HK-2 (cell line): ENCODE measurements at regions not wholly inside any gene's neighbourhood (a gene's known extent, or its start where the extent isn't known, plus 50 kb on each side); places are given as distances from the start of the nearest gene placed in this dataset.

Source experiments
- DNase-seq: peaks from one replicate; pipeline ENCODE4 v3.0.0-alpha.2; 2018; ENCODE audit not compliant: unreplicated experiment

DNA sequence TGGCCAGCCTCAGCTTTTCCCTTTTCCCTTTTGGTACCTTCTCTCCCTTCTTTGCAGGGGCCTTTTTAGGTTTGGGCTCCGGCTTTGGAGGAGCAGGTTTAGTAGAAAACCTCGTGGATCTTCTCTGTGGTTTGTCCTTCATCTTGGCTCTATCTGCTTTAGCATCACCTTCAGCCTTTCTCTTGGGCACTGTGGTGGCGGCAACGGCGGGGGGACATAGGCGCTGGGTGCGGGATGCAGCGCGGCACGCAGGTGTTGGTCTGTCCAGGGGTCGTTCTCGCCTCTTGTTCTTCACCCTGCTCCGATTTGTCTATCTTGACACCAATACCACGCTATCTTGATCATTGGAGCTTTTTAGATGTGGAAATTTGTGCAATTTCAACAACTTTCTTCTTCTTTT, 64.5 kb upstream of the SMAD3 start:
- no peak for DNase-seq

DNA sequence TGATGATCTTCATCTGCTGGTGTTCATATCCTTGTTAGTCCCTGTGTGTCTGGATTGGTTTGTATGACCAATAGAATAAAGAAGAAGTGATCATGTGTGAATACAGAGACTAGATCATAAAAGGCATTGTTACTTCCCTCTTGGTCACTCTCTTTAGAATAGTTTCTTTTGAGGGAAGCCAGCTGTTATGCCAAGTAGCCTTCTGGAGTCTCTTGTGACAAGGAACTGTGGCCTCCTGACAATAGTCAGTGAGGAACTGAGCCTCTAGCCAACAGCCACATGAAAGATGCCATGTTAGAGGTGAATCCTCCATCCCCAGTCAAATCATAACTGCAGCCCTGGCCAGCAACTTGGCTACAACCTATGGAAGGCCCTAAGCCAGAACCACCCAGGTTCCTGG, 63.0 kb upstream of the SMAD3 start:
- DNase-seq, result no peak

DNA sequence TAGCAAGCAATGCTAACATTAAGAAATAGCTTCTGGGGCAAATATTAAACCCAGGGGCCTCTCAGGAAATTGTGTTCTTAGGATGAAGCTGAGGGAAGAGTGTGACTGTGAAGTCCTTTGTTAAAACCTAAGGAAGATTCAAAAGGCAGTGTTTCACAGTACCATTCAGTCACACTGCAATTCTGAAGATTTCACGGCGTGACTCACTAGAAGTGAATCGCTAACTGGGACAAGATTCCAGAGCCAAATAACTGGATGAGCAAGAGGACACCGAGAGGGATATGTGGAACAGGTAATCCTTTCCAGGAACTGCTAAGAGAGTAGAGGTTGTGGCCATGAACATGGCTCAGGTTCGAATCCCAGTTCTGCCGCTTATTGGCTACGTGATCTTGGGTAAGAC, 61.8 kb upstream of the SMAD3 start:
- peak; percentile 15 for DNase-seq

DNA sequence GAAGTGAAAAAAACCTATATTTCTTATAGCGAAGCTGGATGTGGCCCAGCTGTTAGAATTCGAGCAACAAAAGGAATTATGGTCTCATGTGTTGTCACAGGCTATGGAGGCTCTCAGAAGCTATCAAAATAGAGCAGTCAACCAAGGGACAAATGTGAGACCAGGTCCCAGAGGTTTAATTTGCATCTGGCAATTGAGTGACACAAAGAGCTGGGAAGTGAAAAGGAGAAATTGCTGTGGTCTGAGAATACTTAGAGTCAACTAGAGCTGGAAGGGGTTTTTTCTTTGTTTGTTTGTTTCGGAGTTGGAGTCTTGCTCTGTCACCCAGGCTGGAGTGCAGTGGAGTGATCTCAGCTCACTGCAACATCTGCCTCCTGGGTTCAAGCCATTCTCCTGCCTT, 61.3 kb upstream of the SMAD3 start:
- no peak for DNase-seq

DNA sequence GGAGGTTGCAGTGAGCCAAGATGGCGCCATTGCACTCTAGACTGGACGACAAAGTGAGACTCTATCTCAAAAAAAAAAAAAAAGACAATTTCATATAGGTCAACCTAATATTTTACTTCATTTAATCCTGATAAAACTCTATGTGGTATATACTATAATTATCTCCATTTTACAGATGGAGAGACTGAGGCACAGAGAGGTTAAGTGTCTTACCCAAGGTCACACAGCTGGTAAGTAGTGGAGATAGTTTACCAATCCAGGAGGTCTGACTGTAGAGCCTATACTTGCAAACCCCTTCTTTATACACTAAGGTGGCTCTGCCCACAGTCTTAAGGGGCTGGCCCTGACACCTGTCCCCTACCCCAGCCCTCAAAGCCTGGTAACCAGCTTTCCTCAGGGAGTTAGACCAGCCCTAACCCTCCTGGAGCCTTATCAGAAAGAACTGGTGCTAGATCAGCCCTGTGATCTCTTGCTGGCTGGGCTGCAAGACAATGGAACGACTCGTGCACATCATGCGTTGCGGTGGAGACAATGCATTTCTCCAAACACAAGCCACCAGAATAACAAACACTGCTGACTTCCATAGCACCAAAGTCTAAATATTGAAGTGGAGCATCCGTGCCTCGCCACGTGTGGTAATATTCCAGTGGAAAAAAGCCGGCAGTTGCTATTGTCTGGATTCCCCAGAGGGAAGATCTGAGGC, 60.0 kb upstream of the SMAD3 start:
- DNase-seq, result no peak

DNA sequence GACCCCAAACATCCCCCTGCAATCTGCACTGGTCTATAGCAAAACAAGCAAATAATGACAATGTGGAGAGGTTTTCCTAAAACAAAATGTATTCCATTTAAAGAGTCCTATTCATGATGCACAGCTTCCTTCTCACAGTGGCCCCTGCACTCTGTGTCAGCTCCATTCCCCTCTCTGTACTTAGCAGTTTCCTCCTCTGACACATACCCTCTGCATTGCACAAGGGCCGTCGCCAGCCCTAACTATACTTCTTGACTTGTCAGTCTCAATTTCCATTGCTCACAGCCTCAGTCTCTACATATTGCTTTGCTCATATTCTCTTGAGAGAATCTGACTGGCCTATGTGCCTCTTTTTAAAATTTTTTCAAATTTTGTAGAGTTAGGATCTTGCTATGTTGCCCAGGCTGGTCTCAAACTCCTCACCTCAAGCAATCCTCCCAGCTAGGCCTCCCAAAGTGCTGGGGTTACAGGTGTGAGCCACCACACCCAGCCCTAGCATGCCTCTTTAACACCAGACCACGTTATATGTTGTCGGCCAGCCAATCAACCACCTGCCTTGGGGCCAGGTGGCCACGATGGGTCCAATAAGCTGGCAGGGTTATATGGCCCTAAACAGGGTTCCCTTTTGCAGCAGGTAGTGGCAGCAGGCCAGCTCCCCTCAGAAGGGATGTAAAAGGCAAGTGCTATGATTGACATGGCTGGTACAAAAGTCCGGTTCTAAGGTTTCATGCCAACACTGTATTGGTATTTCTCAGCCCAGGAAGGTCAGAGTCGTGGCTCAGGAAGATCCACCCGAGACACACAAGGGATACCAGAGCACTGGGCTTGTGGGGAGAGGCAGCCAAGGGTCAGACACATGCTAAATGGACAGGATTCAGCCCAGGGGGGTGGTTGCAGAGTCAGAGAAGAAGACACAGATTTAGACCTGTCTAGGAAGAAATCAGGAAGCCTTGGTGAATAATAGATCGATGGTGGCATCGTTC, 59.0 kb upstream of the SMAD3 start:
- DNase-seq, result no peak

DNA sequence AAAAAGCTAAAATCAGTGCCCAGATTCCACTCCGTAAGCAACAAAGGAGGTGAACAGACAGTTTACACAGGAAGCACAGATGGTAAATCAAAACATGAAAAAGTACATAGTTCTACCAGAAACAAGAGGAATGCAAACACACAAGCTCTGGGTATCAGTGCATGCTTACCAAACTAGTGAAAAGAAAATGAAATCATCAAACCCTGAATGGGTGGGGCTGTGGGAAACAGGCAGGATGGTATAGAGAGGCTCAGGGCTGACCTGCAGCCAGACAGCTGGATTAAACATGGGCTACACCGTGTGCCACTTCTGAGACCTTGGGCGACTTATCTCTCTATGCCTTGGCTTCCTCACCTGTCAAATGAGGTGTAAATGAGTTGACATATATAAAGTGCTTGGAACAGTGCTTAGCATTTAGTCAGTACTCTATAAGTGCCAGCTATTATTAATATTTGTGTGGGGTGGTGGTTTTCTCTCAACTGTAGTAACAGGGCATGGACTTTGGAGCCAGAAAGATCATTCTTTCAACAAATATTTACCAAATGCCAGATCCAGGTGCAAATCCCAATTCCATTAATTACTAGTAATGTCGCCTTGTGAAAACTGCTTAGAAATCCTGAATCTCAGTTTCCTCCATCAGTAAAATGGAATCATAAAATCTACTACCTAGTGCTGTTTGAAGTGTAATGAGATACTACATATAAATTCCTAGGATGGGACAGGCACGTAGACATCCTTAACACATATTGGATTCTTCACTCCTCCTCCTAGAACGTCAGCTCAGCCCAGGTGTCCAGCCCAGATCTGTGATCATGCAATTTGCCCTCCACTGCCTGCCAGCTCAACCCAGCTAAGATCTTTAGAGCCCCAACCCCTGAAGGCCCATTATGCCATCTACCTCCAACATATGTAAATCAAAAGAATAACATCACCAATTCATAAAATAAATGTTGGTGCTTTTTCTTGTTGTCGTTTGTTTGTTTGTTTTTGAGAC, 55.5 kb upstream of the SMAD3 start:
- DNase-seq, result no peak

DNA sequence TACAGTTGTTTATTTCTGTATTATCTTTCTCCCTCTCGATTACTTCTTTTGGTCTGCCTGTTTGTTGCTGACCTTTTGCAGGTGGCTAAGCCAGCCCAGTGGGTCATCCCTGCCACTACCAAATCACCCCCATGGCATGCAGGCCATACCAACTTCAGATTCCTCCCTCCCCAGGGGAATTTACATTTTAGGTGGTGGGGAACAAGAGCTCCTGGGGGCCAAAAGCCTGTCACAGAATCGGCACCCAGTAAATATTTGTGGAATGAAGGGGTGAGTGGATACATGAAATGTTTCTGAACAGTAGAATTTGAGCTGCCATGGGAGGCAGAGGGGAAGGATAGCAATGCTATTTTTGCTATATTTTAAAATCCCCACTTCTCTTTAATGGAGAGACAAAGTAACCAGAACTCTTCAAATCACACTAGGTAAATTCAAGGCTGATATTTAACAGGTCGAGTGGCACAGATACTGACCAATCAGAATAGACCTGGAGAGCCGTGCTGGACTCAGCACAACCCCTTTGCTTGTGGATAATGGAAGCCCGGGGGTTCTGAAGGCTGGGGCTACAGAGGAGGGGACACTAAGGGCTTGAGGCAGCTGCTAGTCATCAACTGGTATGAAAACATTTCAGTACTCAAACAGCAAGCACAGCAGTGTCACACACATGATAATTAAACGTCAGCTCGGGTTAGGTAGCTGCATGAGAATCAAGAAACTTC, 54.3 kb upstream of the SMAD3 start:
- no peak for DNase-seq

DNA sequence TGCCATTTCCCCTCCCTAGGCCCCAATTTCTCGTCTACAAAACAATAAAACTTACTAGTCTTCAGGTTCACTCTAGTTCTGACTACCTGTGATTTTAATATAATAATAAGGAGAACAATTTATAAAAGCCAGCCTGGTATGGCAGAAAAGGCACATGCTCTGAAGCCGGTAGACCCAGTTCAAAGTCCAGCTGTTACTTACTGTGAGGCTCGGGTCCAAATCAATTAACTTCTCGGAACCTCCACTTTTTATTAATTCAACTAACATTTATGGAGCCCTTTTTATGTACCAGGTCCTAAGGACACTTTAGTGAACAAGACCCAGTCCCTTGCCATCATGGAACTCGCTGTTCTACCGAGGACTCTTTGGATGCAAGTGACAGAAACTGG, 53.8 kb upstream of the SMAD3 start:
- DNase-seq, result no peak

DNA sequence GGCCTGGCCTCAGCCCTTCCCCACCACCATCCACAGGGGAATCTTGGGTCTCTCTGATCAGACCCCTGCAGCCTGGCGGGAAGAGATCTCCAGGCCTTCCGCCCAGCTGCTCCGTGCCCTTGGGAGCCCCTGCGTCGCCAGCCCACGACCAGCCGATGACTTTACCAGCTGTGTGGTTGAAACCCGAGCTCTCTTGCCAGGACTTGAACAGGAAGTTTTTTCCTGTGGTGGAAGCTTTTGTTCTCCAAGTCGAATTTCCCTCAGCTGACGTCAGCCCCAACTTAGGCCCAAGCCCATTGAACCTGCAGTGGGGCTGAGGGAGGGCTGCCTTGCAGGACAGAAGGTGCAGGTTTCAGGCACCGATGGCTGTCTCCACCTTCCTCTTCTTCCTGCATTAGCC, 51.7 kb upstream of the SMAD3 start:
- peak; percentile 15 for DNase-seq
